HG02870 (cell line): ENCODE measurements at regions not wholly inside any gene's neighbourhood (a gene's known extent, or its start where the extent isn't known, plus 50 kb on each side); places are given as distances from the start of the nearest gene placed in this dataset.
A peak's percentile ranks its signal among the peaks of the same experiment; 100 is the strongest.

Experiments
- ATAC-seq: cut with Tn5 transposase; IDR thresholded peaks from one replicate; pipeline ENCODE4 v1.9.1; 2021; ENCODE audit warnings: mild to moderate bottlenecking, moderate library complexity; ENCODE audit not compliant: unreplicated experiment

- ATAC-seq = no peak
These were observed 107.1 kb upstream of the ARID2 start for GRCh38 chr12:45622210-45622937.

GRCh38 chr12:45623221-45623620, 106.3 kb upstream of the ARID2 start:
- no peak for ATAC-seq

GRCh38 chr12:45623940-45624339, 105.6 kb upstream of the ARID2 start:
- no peak for ATAC-seq

- no peak for ATAC-seq
These were observed 102.5 kb upstream of the ARID2 start for GRCh38 chr12:45626965-45627364.

- no peak for ATAC-seq
These were observed 102.0 kb upstream of the ARID2 start for GRCh38 chr12:45627407-45628069.

GRCh38 chr12:45629292-45629691, 100.2 kb upstream of the ARID2 start:
- no peak for ATAC-seq

- no peak for ATAC-seq
These were observed 95.8 kb upstream of the ARID2 start for GRCh38 chr12:45633733-45634132.

- peak; percentile 62 for ATAC-seq
These were observed 95.1 kb upstream of the ARID2 start for GRCh38 chr12:45634273-45634917.

- ATAC-seq = no peak
These were observed 92.3 kb upstream of the ARID2 start for GRCh38 chr12:45637242-45637641.

GRCh38 chr12:45637706-45638105, 91.8 kb upstream of the ARID2 start:
- ATAC-seq = no peak

- ATAC-seq = no peak
These were observed 91.1 kb upstream of the ARID2 start for GRCh38 chr12:45638386-45638785.

- ATAC-seq = no peak
These were observed 85.0 kb upstream of the ARID2 start for GRCh38 chr12:45644541-45644940.

- no peak for ATAC-seq
These were observed 82.5 kb upstream of the ARID2 start for GRCh38 chr12:45646851-45647581.

GRCh38 chr12:45648070-45648469, 81.4 kb upstream of the ARID2 start:
- ATAC-seq = no peak

- no peak for ATAC-seq
These were observed 78.5 kb upstream of the ARID2 start for GRCh38 chr12:45651029-45651428.

- no peak for ATAC-seq
These were observed 75.4 kb upstream of the ARID2 start for GRCh38 chr12:45654002-45654665.

- ATAC-seq = peak; percentile 98
These were observed 74.3 kb upstream of the ARID2 start for GRCh38 chr12:45655186-45655585.

GRCh38 chr12:45655743-45656142, 73.8 kb upstream of the ARID2 start:
- no peak for ATAC-seq

GRCh38 chr12:45658020-45658419, 71.5 kb upstream of the ARID2 start:
- no peak for ATAC-seq

- no peak for ATAC-seq
These were observed 69.2 kb upstream of the ARID2 start for GRCh38 chr12:45660330-45660729.

- no peak for ATAC-seq
These were observed 66.1 kb upstream of the ARID2 start for GRCh38 chr12:45663455-45663854.
